ENCODE measurements at regions not wholly inside any gene's neighbourhood (a gene's known extent, or its start where the extent isn't known, plus 50 kb on each side); places are given as distances from the start of the nearest gene placed in this dataset.

- Mint-ChIP-seq H3K27ac (peak overlapping the region in 1 of 3 donors; percentile 36), H3K36me3 (no peaks in the 10 kb centered on the region), H3K4me3 (no peak overlapping the region), H3K9me3 (no peaks in the 10 kb centered on the region), H3K27me3 (peaks cover 9% of the 10 kb centered on the region), H3K4me1 (peaks cover 0 to 18% (median 3%) of the 10 kb centered on the region in 4 donors)
- no peaks in the 10 kb centered on the region for H3K27me3 ChIP-seq (ENCODE audit: control insufficient read depth, insufficient read depth, low read length)
- no peaks in the 10 kb centered on the region for H3K36me3 ChIP-seq (ENCODE audit: control insufficient read depth, insufficient read depth, low read length)
- H3K27ac ChIP-seq (ENCODE audit: insufficient read depth, low read length, poor library complexity, severe bottlenecking) = no peak overlapping the region
- ATAC-seq (ENCODE audit: low read depth in 2 of 2) = no peak
- peaks cover 13% of the 10 kb centered on the region for H3K4me1 ChIP-seq (ENCODE audit: control insufficient read depth, insufficient read depth, low read length, poor library complexity, severe bottlenecking)
- DNase-seq = no peak
- no peak overlapping the region for H3K4me3 ChIP-seq (ENCODE audit: low read depth, low read length)
- H3K9me3 ChIP-seq (ENCODE audit: control insufficient read depth in 2 of 2, low read length in 2 of 2) = no peaks in the 10 kb centered on the region
These were observed 100.8 kb upstream of the TARDBP start for GRCh38 chr1:10911490-10912166.

GRCh38 chr1:10912441-10912840, 100.0 kb upstream of the TARDBP start:
- Mint-ChIP-seq H3K9me3 (no peaks in the 10 kb centered on the region), H3K4me3 (no peak overlapping the region), H3K27me3 (peaks cover 16% of the 10 kb centered on the region), H3K4me1 (peaks cover 3 to 22% (median 10%) of the 10 kb centered on the region in 4 donors), H3K36me3 (no peaks in the 10 kb centered on the region), H3K27ac (no peak overlapping the region)
- H3K27me3 ChIP-seq (ENCODE audit: control insufficient read depth, insufficient read depth, low read length) = no peaks in the 10 kb centered on the region
- no peak for DNase-seq
- ATAC-seq (ENCODE audit: low read depth in 2 of 2) = no peak
- no peak overlapping the region for H3K27ac ChIP-seq (ENCODE audit: insufficient read depth, low read length, poor library complexity, severe bottlenecking)
- H3K36me3 ChIP-seq (ENCODE audit: control insufficient read depth, insufficient read depth, low read length) = no peaks in the 10 kb centered on the region
- H3K4me1 ChIP-seq (ENCODE audit: control insufficient read depth, insufficient read depth, low read length, poor library complexity, severe bottlenecking) = peaks cover 21% of the 10 kb centered on the region
- H3K9me3 ChIP-seq (ENCODE audit: control insufficient read depth in 2 of 2, low read length in 2 of 2) = no peaks in the 10 kb centered on the region
- no peak overlapping the region for H3K4me3 ChIP-seq (ENCODE audit: low read depth, low read length)

GRCh38 chr1:10914056-10914455, 98.4 kb upstream of the TARDBP start:
- Histone ChIP-seq H3K4me1 (ENCODE audit: control insufficient read depth, insufficient read depth, low read length, poor library complexity, severe bottlenecking) (peaks cover 30% of the 10 kb centered on the region), H3K9me3 (ENCODE audit: control insufficient read depth in 2 of 2, low read length in 2 of 2) (no peaks in the 10 kb centered on the region), H3K27ac (ENCODE audit: insufficient read depth, low read length, poor library complexity, severe bottlenecking) (no peak overlapping the region), H3K27me3 (ENCODE audit: control insufficient read depth, insufficient read depth, low read length) (no peaks in the 10 kb centered on the region), H3K36me3 (ENCODE audit: control insufficient read depth, insufficient read depth, low read length) (no peaks in the 10 kb centered on the region), H3K4me3 (ENCODE audit: low read depth, low read length) (no peak overlapping the region)
- no peak for ATAC-seq (ENCODE audit: low read depth in 2 of 2)
- peaks cover 8 to 34% (median 22%) of the 10 kb centered on the region in 4 donors for H3K4me1 Mint-ChIP-seq
- DNase-seq = no peak
- no peaks in the 10 kb centered on the region for H3K36me3 Mint-ChIP-seq
- no peaks in the 10 kb centered on the region for H3K9me3 Mint-ChIP-seq
- H3K27me3 Mint-ChIP-seq = peaks cover 24% of the 10 kb centered on the region
- H3K4me3 Mint-ChIP-seq = no peak overlapping the region
- H3K27ac Mint-ChIP-seq = no peak overlapping the region

DNA sequence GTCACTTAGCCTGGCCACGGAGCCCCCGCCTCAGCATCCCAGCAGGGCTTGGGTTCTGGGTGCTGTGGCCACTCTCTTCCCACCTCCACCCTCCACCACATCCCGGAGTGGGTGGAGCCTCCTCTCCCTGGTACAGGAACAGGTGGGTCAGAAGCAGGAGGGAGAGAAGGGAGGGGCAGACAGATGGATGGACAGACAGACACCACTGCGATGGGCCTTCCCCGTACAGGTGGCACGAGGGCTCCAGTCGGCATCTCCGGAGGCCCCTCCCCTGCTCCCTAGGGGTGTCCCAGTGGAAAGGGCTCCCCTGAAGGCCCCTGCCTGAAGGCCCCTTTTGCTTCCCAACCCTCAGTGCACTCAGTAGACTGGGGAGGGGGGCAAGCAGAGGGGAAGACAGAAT, 96.9 kb upstream of the TARDBP start:
- no peak overlapping the region for H3K27ac Mint-ChIP-seq
- H3K4me1 Mint-ChIP-seq = peaks cover 8 to 30% (median 22%) of the 10 kb centered on the region in 4 donors
- Histone ChIP-seq H3K9me3 (ENCODE audit: control insufficient read depth in 2 of 2, low read length in 2 of 2) (no peaks in the 10 kb centered on the region), H3K36me3 (ENCODE audit: control insufficient read depth, insufficient read depth, low read length) (no peaks in the 10 kb centered on the region), H3K27ac (ENCODE audit: insufficient read depth, low read length, poor library complexity, severe bottlenecking) (no peak overlapping the region), H3K4me3 (ENCODE audit: low read depth, low read length) (no peak overlapping the region), H3K27me3 (ENCODE audit: control insufficient read depth, insufficient read depth, low read length) (no peaks in the 10 kb centered on the region), H3K4me1 (ENCODE audit: control insufficient read depth, insufficient read depth, low read length, poor library complexity, severe bottlenecking) (peaks cover 26% of the 10 kb centered on the region)
- ATAC-seq (ENCODE audit: low read depth in 2 of 2) (no peak), DNase-seq (no peak)
- H3K9me3 Mint-ChIP-seq = no peaks in the 10 kb centered on the region
- peaks cover 24% of the 10 kb centered on the region for H3K27me3 Mint-ChIP-seq
- no peaks in the 10 kb centered on the region for H3K36me3 Mint-ChIP-seq
- no peak overlapping the region for H3K4me3 Mint-ChIP-seq

DNA sequence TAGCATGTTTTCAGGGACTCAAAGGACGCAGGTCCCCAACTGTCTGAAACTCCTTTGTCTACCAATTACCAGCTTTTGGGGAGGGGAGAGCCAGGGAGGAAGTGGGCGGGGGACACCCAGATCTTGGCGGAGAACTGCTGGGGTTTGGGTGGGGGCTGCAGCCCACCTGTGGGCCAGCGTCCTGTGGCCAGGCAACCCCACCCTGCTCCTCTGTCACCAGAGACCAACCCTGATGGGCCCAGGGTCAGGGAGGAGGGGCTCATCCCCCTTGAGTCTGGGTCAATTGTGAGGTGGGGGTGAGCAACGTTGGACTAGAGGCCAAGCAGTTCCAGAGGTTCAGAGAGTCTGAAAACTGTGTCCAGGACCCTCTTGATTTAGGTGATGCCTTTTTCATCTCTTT, 96.1 kb upstream of the TARDBP start:
- Histone ChIP-seq H3K27ac (ENCODE audit: insufficient read depth, low read length, poor library complexity, severe bottlenecking) (no peak overlapping the region), H3K4me1 (ENCODE audit: control insufficient read depth, insufficient read depth, low read length, poor library complexity, severe bottlenecking) (peaks cover 26% of the 10 kb centered on the region), H3K36me3 (ENCODE audit: control insufficient read depth, insufficient read depth, low read length) (no peaks in the 10 kb centered on the region), H3K27me3 (ENCODE audit: control insufficient read depth, insufficient read depth, low read length) (no peaks in the 10 kb centered on the region), H3K4me3 (ENCODE audit: low read depth, low read length) (no peak overlapping the region), H3K9me3 (ENCODE audit: control insufficient read depth in 2 of 2, low read length in 2 of 2) (no peaks in the 10 kb centered on the region)
- H3K36me3 Mint-ChIP-seq = no peaks in the 10 kb centered on the region
- peaks cover 8 to 30% (median 22%) of the 10 kb centered on the region in 4 donors for H3K4me1 Mint-ChIP-seq
- no peaks in the 10 kb centered on the region for H3K9me3 Mint-ChIP-seq
- ATAC-seq (ENCODE audit: low read depth in 2 of 2) = no peak
- H3K4me3 Mint-ChIP-seq = peak overlapping the region in 1 of 4 donors; percentile 38
- peak overlapping the region in 1 of 3 donors; percentile 71 for H3K27ac Mint-ChIP-seq
- H3K27me3 Mint-ChIP-seq = peaks cover 31% of the 10 kb centered on the region
- no peak for DNase-seq

DNA sequence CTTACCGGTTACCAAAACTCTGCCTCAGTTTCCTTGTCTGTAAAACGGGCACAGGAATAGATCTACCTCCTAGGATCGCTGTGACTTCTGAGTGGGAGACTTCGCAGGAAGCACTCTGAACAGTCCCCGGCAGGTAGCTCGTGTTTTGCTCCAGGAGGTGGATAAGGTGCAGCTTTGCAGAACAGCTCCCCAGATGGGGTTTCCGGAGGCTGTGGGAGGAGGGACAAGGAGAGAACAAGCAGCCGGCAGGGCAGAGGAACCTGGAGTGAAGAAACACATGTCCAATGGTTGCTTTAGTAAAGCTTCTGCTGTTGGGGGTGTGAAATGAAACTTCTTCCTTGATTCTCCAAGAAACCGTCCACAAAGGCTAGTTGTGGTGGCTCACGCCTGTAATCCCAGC, 95.5 kb upstream of the TARDBP start:
- Mint-ChIP-seq H3K27me3 (peaks cover 37% of the 10 kb centered on the region), H3K4me1 (peaks cover 8 to 30% (median 22%) of the 10 kb centered on the region in 4 donors), H3K27ac (peak overlapping the region; percentile 55 to 77 (median 71)), H3K4me3 (peak overlapping the region in 2 of 4 donors; percentile 82 to 87), H3K9me3 (peaks cover 0 to 2% (median 0%) of the 10 kb centered on the region in 7 donors), H3K36me3 (no peaks in the 10 kb centered on the region)
- Histone ChIP-seq H3K36me3 (ENCODE audit: control insufficient read depth, insufficient read depth, low read length) (no peaks in the 10 kb centered on the region), H3K4me1 (ENCODE audit: control insufficient read depth, insufficient read depth, low read length, poor library complexity, severe bottlenecking) (peaks cover 26% of the 10 kb centered on the region), H3K27me3 (ENCODE audit: control insufficient read depth, insufficient read depth, low read length) (no peaks in the 10 kb centered on the region), H3K27ac (ENCODE audit: insufficient read depth, low read length, poor library complexity, severe bottlenecking) (no peak overlapping the region), H3K9me3 (ENCODE audit: control insufficient read depth in 2 of 2, low read length in 2 of 2) (no peaks in the 10 kb centered on the region), H3K4me3 (ENCODE audit: low read depth, low read length) (no peak overlapping the region)
- DNase-seq = no peak
- no peak for ATAC-seq (ENCODE audit: low read depth in 2 of 2)

GRCh38 chr1:10917513-10918454, 94.7 kb upstream of the TARDBP start:
- Mint-ChIP-seq H3K4me1 (peaks cover 8 to 30% (median 22%) of the 10 kb centered on the region in 4 donors), H3K9me3 (peaks cover 0 to 2% (median 0%) of the 10 kb centered on the region in 7 donors), H3K27me3 (peaks cover 45% of the 10 kb centered on the region), H3K36me3 (no peaks in the 10 kb centered on the region), H3K4me3 (peak overlapping the region; percentile 52 to 87 (median 74)), H3K27ac (peak overlapping the region in 2 of 3 donors; percentile 55 to 71)
- no peaks in the 10 kb centered on the region for H3K9me3 ChIP-seq (ENCODE audit: control insufficient read depth in 2 of 2, low read length in 2 of 2)
- ATAC-seq (ENCODE audit: low read depth in 2 of 2) = peak; percentile 67 to 77
- peak overlapping the region; percentile 40 for H3K4me3 ChIP-seq (ENCODE audit: low read depth, low read length)
- DNase-seq = peak in 2 of 3 donors; percentile 50 to 71
- no peaks in the 10 kb centered on the region for H3K27me3 ChIP-seq (ENCODE audit: control insufficient read depth, insufficient read depth, low read length)
- H3K4me1 ChIP-seq (ENCODE audit: control insufficient read depth, insufficient read depth, low read length, poor library complexity, severe bottlenecking) = peaks cover 26% of the 10 kb centered on the region
- no peaks in the 10 kb centered on the region for H3K36me3 ChIP-seq (ENCODE audit: control insufficient read depth, insufficient read depth, low read length)
- H3K27ac ChIP-seq (ENCODE audit: insufficient read depth, low read length, poor library complexity, severe bottlenecking) = no peak overlapping the region
